ENCODE measurements at regions not wholly inside any gene's neighbourhood (a gene's known extent, or its start where the extent isn't known, plus 50 kb on each side); places are given as distances from the start of the nearest gene placed in this dataset.

DNA sequence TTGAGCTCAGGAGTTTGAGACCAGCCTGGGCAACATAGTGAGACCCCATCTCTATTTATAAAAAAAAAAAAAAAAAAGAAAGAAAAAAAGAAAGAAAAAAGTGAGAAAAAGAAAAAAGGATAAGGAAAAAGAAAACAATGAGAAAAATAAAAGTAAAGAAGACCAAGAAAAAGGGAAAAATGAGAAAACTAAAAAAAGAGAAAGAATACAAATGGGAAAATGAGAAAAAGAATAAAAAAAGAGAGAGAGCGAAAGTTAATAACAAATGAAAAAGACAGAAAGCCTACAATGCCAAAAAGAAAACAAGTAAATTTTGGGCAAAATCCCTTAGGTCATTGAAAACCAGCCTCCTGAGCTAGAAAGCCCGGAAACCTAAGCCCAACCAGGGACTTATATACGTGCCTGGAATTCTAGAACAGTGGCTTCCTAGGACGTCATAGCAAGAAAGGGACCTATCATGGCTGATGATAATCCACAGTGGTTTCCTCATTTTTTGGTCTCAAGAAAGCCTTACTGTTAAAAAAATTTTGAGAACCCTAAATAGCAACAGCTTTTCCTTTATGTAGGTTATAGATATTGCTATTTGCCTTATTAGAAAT lies 131.7 kb upstream of the CLINT1 start:
- DNase-seq = no peak
- no peak overlapping the region for H3K4me3 ChIP-seq
- intact Hi-C loops (cut with DNase I) = loop anchor here (10.0 kb wide), 1 partner anchor 136 kb away; the partner anchor contains the start of gene CLINT1
- H3K4me1 ChIP-seq = peaks cover 0 to 21% (median 5%) of the 10 kb centered on the region in 3 donors
- TF ChIP-seq, protein P1, sequence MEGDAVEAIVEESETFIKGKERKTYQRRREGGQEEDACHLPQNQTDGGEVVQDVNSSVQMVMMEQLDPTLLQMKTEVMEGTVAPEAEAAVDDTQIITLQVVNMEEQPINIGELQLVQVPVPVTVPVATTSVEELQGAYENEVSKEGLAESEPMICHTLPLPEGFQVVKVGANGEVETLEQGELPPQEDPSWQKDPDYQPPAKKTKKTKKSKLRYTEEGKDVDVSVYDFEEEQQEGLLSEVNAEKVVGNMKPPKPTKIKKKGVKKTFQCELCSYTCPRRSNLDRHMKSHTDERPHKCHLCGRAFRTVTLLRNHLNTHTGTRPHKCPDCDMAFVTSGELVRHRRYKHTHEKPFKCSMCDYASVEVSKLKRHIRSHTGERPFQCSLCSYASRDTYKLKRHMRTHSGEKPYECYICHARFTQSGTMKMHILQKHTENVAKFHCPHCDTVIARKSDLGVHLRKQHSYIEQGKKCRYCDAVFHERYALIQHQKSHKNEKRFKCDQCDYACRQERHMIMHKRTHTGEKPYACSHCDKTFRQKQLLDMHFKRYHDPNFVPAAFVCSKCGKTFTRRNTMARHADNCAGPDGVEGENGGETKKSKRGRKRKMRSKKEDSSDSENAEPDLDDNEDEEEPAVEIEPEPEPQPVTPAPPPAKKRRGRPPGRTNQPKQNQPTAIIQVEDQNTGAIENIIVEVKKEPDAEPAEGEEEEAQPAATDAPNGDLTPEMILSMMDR (IDR thresholded peaks at IDR 0.05) = no peak
- no peaks in the 10 kb centered on the region for H3K9me3 ChIP-seq
- H3K36me3 ChIP-seq = no peaks in the 10 kb centered on the region
- H3K27ac ChIP-seq = no peak overlapping the region
- WGBS, 2 donors = 84 to 85% methylated on average over 4 of the region's 4 CpGs
- H3K27me3 ChIP-seq = no peaks in the 10 kb centered on the region

DNA sequence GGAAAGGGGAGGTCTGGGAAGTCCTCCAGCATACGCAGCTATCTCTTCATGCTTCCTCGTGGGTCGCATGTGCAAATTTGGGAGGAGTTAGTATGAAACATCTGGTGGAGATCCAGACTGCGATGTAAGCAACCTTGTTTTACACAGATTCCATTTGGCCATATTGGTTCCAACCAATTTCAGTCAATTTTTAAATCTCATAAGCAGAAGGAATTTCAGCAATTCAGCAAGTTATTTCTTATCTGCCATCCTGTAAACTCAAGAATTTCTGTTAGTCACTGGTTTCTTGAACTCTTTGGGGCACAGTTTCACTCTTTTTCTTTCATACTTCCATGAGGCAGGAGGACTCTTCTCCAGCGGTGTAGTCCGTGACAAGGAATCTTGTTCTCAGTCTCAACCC lies 130.4 kb upstream of the CLINT1 start:
- intact Hi-C loops (cut with DNase I) = no loop called here
- 90 to 92% methylated on average over 6 of the region's 6 CpGs for WGBS, 2 donors
- no peak for DNase-seq

DNA sequence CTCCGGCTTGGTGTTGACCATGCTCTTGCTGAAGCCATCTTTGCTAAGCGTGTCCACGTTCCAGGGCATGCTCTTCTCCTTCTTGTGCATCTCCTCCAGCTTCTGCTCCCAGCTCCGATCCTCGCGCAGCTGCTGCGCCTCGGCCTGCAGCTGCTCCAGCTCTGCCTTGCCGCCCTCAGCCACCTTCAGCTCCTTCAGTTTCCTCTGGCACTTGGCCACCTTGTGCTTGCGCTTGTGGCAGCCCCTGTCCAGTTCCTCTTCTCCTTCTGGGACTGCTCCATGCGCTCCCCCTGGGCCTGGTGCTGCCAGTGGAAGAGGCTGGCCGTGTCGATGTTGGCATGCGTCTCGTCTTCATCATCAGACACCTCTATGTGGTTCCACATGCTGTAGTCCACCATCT lies 128.3 kb upstream of the CLINT1 start:
- no peak for DNase-seq
- no peaks in the 10 kb centered on the region for H3K36me3 ChIP-seq

More for the DNA sequence above, 130.4 kb upstream of the CLINT1 start:
- Histone ChIP-seq H3K27me3 (no peaks in the 10 kb centered on the region), H3K4me1 (peaks cover 0 to 12% (median 0%) of the 10 kb centered on the region in 3 donors), H3K9me3 (no peaks in the 10 kb centered on the region), H3K36me3 (no peaks in the 10 kb centered on the region), H3K4me3 (no peak overlapping the region), H3K27ac (no peak overlapping the region)
- TF ChIP-seq, protein P1 (IDR thresholded peaks at IDR 0.05) = no peak
- TF ChIP-seq POLR2A (IDR thresholded peaks at IDR 0.05) = no peak

DNA sequence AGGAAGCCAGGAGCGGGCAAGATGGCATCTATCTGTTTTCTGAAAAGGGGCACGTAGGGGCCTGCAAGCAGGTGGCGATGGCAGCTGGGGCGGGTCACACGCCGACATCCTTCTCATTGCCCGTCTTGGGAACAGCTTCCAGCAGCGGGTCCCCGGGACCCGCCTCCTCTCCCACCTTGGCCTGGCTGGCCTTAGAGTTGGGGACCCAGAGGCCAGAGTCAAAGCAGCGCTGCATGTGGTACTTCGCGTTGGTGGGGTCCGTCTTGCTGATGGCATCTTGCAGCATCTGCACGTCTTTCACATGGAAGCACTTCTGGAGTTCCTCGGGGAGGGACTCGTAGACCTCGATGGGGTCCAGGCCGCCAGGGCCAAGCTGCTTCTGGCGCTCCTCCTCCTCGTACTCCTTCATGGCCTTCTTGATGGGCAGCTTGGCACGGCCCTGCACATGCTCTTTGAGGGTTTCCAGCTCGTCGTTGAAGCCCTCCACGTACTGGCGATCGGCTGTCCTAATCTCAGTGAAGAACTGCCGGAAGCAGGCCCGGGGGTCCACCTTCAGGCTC lies 127.6 kb upstream of the CLINT1 start:
- WGBS, 2 donors = 96% methylated on average over 21 to 25 of the region's 29 CpGs
- no peak overlapping the region for H3K4me3 ChIP-seq
- H3K4me1 ChIP-seq = peaks cover 0 to 4% (median 0%) of the 10 kb centered on the region in 3 donors
- H3K27me3 ChIP-seq = no peaks in the 10 kb centered on the region
- DNase-seq = no peak
- no peak overlapping the region for H3K27ac ChIP-seq
- intact Hi-C loops (cut with DNase I) = no loop called here
- no peaks in the 10 kb centered on the region for H3K36me3 ChIP-seq
- TF ChIP-seq POLR2A (IDR thresholded peaks at IDR 0.05) = no peak
- TF ChIP-seq, protein P1 (IDR thresholded peaks at IDR 0.05) = no peak
- no peaks in the 10 kb centered on the region for H3K9me3 ChIP-seq

More for the DNA sequence above, 128.3 kb upstream of the CLINT1 start:
- no peaks in the 10 kb centered on the region for H3K9me3 ChIP-seq
- no peaks in the 10 kb centered on the region for H3K27me3 ChIP-seq
- no peak overlapping the region for H3K27ac ChIP-seq
- TF ChIP-seq, protein P1 (IDR thresholded peaks at IDR 0.05) = no peak
- no peak for TF ChIP-seq POLR2A (IDR thresholded peaks at IDR 0.05)
- no peak overlapping the region for H3K4me3 ChIP-seq
- 92 to 95% methylated on average over 14 to 15 of the region's 15 CpGs for WGBS, 2 donors
- H3K4me1 ChIP-seq = peaks cover 0 to 4% (median 0%) of the 10 kb centered on the region in 3 donors
- intact Hi-C loops (cut with DNase I) = no loop called here

DNA sequence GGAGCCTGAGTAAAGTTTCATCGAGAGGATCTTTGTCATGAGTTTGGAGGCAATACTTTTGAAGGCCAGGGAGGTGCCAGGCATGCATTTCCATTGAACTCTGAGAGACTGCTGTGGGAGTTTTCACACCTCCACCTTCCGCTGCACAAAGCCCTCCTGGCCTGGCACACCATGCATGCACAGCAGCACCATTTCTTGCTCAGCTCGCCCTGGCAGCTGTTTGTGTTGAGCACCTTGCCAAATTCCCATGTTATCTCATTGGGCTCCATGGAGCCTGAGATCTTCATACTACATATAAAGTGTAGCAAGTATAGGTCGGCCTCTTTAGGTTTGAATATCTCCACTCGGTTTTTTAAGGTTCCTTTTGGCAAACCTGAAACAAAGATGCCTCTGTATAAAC lies 125.7 kb upstream of the CLINT1 start:
- H3K4me3 ChIP-seq = no peak overlapping the region
- no peak for DNase-seq
- no peaks in the 10 kb centered on the region for H3K9me3 ChIP-seq
- H3K27ac ChIP-seq = no peak overlapping the region
- 75 to 79% methylated on average over 5 of the region's 5 CpGs for WGBS, 2 donors
- H3K36me3 ChIP-seq = no peaks in the 10 kb centered on the region
- TF ChIP-seq, protein P1 (IDR thresholded peaks at IDR 0.05) = no peak
- no peak for TF ChIP-seq POLR2A (IDR thresholded peaks at IDR 0.05)
- no peaks in the 10 kb centered on the region for H3K27me3 ChIP-seq
- H3K4me1 ChIP-seq = peaks cover 0 to 4% (median 0%) of the 10 kb centered on the region in 3 donors
- intact Hi-C loops (cut with DNase I) = no loop called here
